IPS DF 6.9 (cell line): ENCODE measurements at regions not wholly inside any gene's neighbourhood (a gene's known extent, or its start where the extent isn't known, plus 50 kb on each side); places are given as distances from the start of the nearest gene placed in this dataset.
"Not testable (repeated sequence)": the region's sequence is repeated elsewhere in the genome, so short reads cannot be mapped to it uniquely, and the experiment has no call there.

Experiments
- DNase-seq: peaks from one replicate; pipeline ENCODE4 v3.0.0-alpha.2; 2013; ENCODE audit warnings: low read depth, low spot score
- H3K27ac ChIP-seq: one replicate; pipeline ENCODE4 v1.5.1; 2013; ENCODE audit warnings: low read length, control low read depth
- H3K27me3 ChIP-seq: 2 replicates; pipeline ENCODE4 v1.6.1; 2013; ENCODE audit warnings: mild to moderate bottlenecking, low read length; ENCODE audit not compliant: control insufficient read depth, insufficient read depth
- H3K36me3 ChIP-seq: 2 replicates; pipeline ENCODE4 v1.6.1; 2013; ENCODE audit warnings: low read length; ENCODE audit not compliant: control insufficient read depth, insufficient read depth
- H3K4me1 ChIP-seq: 2 replicates; pipeline ENCODE4 v1.6.1; 2013; ENCODE audit warnings: low read length; ENCODE audit not compliant: control insufficient read depth, insufficient read depth
- H3K4me3 ChIP-seq: 2 replicates; pipeline ENCODE4 v1.5.1; 2013; ENCODE audit warnings: mild to moderate bottlenecking, low read length
- H3K9me3 ChIP-seq: 2 replicates; pipeline ENCODE4 v1.6.1; 2013; ENCODE audit warnings: low read length, inconsistent platforms; ENCODE audit not compliant: control insufficient read depth, insufficient read depth
- WGBS: extraction: QIAGEN DNeasy Blood & Tissue Kit; methylation state at CpG from one replicate; pipeline ENCODE4 v1.1.7; 2013; ENCODE audit warnings: mixed read lengths, missing lambda C conversion rate; ENCODE audit not compliant: insufficient read length, insufficient coverage; 5-methylcytosine and 5-hydroxymethylcytosine counted together

DNA sequence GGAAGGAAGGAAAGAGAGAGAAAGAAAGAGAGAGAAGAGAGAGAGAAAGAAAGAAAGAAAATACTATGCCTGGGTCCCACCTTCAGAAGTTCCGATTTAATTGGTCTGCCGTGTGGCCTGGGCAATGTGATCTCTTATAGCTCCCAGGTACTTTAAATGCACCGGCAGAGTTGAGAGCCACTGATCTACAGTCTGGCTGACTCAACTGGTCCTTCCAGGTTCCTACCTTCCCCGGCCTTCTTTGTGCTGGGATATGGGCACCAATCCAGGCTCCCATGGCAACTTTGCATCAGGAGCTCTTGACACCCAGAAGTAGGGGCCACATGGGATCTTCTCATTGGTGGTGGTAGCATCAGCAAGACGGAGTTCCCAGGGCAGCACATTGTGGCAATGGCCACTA, 186.5 kb upstream of the ATP6AP2 start:
- no peaks in the 10 kb centered on the region for H3K9me3 ChIP-seq
- H3K27me3 ChIP-seq: no peaks in the 10 kb centered on the region
- no peak for DNase-seq
- no peak overlapping the region for H3K4me3 ChIP-seq
- H3K27ac ChIP-seq: no peak overlapping the region
- no peaks in the 10 kb centered on the region for H3K4me1 ChIP-seq
- WGBS: no CpG with 5 or more reads among the region's 5 CpGs
- H3K36me3 ChIP-seq: no peaks in the 10 kb centered on the region

DNA sequence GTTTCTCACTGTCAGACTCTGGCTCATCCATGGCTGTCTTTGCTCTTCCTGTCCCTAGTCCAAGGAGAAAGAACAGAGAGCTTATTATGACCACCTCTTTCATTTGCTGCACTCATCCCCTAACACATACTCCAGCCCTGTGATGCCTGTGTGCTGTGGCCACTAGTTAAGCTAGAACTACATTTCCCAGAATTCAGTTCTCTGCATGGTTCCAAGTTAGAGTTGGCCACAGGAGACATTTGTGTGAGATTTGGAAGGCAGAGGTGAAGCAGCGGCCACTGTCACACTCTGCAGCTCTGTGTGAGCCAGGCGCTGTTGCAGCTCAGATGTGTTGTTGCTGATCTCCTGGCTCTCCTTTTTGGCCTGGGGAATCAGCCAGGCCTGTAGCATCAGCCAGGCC, 188.2 kb upstream of the ATP6AP2 start:
- no CpG with 5 or more reads among the region's 2 CpGs for WGBS
- H3K27ac ChIP-seq: no peak overlapping the region
- no peak for DNase-seq

DNA sequence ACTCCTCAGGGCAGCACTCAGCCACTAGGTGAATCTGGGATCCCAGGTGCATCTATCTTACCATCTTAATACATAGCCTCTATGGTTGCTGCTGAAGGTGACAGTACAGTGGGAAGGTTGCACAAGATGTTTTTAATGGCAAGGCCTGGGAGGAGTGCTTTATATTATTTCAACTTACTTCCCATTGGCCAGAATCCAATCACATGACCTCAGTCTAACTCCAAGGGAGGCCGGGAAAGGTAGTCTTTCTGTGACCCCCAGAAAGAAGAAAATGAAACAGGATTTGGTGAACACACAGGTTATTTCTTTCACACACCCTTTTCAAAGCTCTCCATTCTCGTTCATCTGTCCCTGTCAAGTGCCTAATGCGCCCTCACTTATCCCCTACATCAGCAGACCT, 189.1 kb upstream of the ATP6AP2 start:
- no peaks in the 10 kb centered on the region for H3K4me1 ChIP-seq
- WGBS: no CpG with 5 or more reads among the region's 3 CpGs
- DNase-seq: no peak

More for the DNA sequence above, 188.2 kb upstream of the ATP6AP2 start:
- Histone ChIP-seq H3K36me3 (no peaks in the 10 kb centered on the region), H3K4me3 (no peak overlapping the region), H3K4me1 (no peaks in the 10 kb centered on the region), H3K9me3 (no peaks in the 10 kb centered on the region), H3K27me3 (no peaks in the 10 kb centered on the region)

DNA sequence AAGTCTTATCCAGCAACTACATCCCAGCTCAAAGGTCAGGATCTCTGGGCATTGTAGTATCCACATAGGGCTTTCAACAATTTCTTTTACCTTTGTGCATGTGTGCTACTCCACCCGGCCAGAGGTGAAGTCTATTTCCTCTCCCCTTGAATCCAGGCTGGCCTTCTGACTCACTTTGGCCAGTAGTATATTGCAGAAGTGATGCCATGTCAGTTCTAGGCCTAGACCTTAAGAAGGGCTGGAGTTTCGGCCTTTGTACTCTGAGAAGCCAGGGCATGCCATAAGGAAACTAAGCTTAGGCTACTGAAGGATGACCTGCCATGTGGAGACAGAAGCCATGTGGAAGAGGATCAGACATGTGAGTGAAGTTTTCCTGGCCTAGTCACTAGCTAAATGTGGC, 191.2 kb upstream of the ATP6AP2 start:
- no CpG with 5 or more reads among the region's 2 CpGs for WGBS
- no peak overlapping the region for H3K4me3 ChIP-seq
- no peak overlapping the region for H3K27ac ChIP-seq
- H3K27me3 ChIP-seq: no peaks in the 10 kb centered on the region
- no peak for DNase-seq
- H3K4me1 ChIP-seq: no peaks in the 10 kb centered on the region
- no peaks in the 10 kb centered on the region for H3K36me3 ChIP-seq
- no peaks in the 10 kb centered on the region for H3K9me3 ChIP-seq

More for the DNA sequence above, 189.1 kb upstream of the ATP6AP2 start:
- H3K36me3 ChIP-seq: no peaks in the 10 kb centered on the region
- H3K27me3 ChIP-seq: no peaks in the 10 kb centered on the region
- H3K9me3 ChIP-seq: no peaks in the 10 kb centered on the region
- H3K4me3 ChIP-seq: no peak overlapping the region
- no peak overlapping the region for H3K27ac ChIP-seq

DNA sequence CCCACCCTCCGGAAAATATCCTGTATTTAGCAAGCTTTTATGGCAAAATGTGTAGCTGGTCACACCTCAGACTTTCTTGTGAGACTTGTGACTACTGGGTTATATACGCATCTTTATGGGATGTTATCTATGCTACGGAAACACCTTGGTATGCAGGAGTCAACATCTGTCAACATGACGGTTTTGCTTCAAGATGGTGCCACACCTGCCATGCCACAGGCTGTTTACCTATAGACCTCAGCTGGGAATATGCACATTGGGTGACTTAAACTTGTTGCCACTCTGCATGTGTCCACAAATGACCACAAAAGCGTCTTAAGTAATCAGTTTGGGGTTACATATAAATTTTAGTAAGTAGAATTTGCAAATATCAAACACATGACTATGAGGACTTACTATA, 192.3 kb upstream of the ATP6AP2 start:
- Histone ChIP-seq H3K4me1 (no peaks in the 10 kb centered on the region), H3K27ac (no peak overlapping the region), H3K27me3 (no peaks in the 10 kb centered on the region), H3K36me3 (no peaks in the 10 kb centered on the region), H3K9me3 (no peaks in the 10 kb centered on the region), H3K4me3 (no peak overlapping the region)
- no CpG with 5 or more reads among the region's 5 CpGs for WGBS
- no peak for DNase-seq

DNA sequence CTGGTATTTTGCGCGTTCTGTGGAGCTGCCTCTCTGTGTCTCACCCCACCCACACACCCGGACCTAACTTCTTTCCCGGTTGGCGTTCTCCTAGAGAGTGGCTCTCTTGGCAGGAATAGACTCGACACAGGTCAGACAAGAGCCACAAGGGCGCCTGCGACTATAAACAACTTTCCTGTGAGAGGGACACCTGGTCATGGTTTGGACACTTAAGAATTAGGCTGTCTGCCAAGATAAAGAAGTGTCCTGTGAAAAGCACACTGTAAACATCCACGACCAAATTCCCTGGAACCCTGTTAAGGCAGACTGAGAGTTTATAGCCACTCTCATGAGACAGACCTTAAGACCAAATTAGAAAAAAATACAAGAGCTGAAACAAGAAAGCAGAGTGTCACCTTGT, 192.9 kb upstream of the ATP6AP2 start:
- H3K27ac ChIP-seq, H3K36me3 ChIP-seq, H3K9me3 ChIP-seq, H3K4me3 ChIP-seq, H3K4me1 ChIP-seq, DNase-seq, H3K27me3 ChIP-seq: not testable (repeated sequence)
- no CpG with 5 or more reads among the region's 9 CpGs for WGBS

DNA sequence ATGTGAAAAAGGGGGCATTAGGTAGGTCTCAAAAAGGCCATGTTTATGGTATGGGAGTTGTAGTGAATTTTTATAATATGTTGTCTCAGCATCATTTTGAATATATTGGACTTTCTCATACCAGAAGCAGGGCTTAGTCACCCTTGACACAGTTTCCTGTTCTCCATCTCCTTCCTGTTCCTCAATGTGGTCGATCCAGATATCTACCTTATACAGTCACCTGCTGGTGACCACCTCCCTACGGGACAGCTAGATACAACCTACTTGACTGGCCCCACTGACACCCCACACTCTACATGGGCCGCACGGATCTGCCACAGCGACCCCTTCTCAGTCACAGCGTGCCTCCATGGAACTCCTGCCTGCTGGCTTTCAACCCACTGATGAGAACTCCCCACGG, 193.5 kb upstream of the ATP6AP2 start:
- H3K27me3 ChIP-seq, H3K4me3 ChIP-seq, H3K27ac ChIP-seq, H3K36me3 ChIP-seq, H3K4me1 ChIP-seq, H3K9me3 ChIP-seq, DNase-seq: not testable (repeated sequence)
- no CpG with 5 or more reads among the region's 7 CpGs for WGBS

DNA sequence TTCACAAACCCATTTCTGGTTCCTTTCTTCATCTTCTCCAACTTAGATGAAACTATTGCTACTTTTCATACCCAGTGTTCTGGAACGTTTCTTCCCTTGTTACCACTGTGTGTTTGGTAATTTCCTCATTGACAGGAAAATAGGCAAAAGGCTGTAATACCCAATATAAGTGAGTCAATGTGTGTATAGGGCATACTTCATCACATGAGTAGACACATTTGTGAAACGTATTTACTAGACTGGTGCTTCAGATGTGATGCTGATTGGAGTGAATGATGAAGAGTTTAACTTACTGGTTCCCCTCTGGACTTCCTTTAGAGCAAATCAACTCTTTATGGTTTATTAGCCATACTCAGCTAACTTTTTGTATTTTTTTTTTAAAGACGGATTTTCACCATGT, 195.1 kb upstream of the ATP6AP2 start:
- no peaks in the 10 kb centered on the region for H3K27me3 ChIP-seq
- no peak overlapping the region for H3K4me3 ChIP-seq
- H3K27ac ChIP-seq: no peak overlapping the region
- H3K36me3 ChIP-seq: no peaks in the 10 kb centered on the region
- DNase-seq: no peak
- H3K9me3 ChIP-seq: no peaks in the 10 kb centered on the region
- no CpG with 5 or more reads among the region's 3 CpGs for WGBS
- H3K4me1 ChIP-seq: peaks cover 2% of the 10 kb centered on the region; the same call in 1 of the 2 replicates

DNA sequence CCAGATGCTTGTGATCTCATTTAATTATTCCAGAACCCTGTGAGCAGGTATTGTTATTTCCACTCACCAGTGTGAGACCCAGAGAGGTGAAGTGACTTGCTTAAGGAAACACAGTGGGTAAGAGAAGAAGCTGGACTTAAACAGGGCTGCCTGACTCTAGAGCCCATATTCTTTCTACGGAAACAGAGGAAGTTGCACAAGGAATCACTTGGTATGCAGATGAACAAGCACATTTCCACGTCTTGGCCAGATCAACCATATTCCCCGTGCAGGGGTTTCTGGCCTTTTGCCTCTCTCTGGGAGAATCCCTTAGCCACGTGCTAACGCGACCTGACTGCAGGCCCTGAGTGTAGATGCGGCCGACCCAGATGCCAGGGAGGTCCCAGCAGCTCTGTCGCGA, 195.5 kb upstream of the ATP6AP2 start:
- no peak for DNase-seq
- H3K4me3 ChIP-seq: no peak overlapping the region
- no peaks in the 10 kb centered on the region for H3K9me3 ChIP-seq
- no CpG with 5 or more reads among the region's 10 CpGs for WGBS
- H3K27me3 ChIP-seq: no peaks in the 10 kb centered on the region
- H3K4me1 ChIP-seq: peaks cover 2% of the 10 kb centered on the region; the same call in 1 of the 2 replicates
- no peaks in the 10 kb centered on the region for H3K36me3 ChIP-seq
- no peak overlapping the region for H3K27ac ChIP-seq

DNA sequence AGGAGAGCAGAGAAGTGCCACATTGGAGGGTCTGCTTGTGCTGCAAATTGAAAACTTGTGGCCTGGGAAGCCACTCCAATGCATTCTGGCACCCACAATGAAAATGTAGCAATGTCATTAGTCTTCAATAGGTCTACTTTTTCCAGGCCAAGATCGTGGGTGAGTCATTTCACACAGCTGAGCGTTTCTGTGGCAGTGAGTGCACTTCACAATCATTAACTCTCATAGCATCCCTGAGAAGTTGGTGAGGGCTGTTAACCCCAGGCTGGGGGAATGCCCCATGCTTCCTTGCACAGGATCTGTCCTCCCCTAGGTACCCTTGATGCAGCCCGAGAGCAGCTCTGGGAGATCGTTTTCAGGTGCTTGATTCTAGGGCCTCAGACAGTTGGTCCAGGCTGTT, 196.8 kb upstream of the ATP6AP2 start:
- no peaks in the 10 kb centered on the region for H3K27me3 ChIP-seq
- no peak overlapping the region for H3K27ac ChIP-seq
- no peak overlapping the region for H3K4me3 ChIP-seq
- WGBS: no CpG with 5 or more reads among the region's 4 CpGs
- DNase-seq: no peak
- no peaks in the 10 kb centered on the region for H3K9me3 ChIP-seq
- H3K36me3 ChIP-seq: no peaks in the 10 kb centered on the region
- peaks cover 2% of the 10 kb centered on the region; the same call in 1 of the 2 replicates for H3K4me1 ChIP-seq

DNA sequence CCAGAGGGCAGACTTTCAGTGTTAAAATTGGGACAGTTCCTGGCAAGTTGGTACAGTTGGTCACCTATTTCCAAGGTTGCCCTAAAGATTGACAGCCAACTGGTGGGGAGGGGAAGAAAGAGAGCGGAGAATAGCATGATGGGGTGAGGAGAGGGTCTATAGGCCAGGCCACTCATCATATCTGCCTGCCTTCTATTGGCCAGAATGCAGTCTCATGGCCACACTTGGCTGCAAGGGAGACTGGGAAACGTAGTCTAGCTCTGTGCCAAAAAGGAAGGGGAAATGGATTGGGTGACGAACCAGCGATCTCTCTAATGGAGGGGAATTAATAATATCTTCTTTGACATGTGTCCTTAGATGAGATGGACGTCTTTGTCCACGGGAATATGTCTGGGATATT, 197.4 kb upstream of the ATP6AP2 start:
- H3K4me3 ChIP-seq: no peak overlapping the region
- peaks cover 2% of the 10 kb centered on the region; the same call in 1 of the 2 replicates for H3K4me1 ChIP-seq
- no peaks in the 10 kb centered on the region for H3K27me3 ChIP-seq
- no peaks in the 10 kb centered on the region for H3K36me3 ChIP-seq
- no peak overlapping the region for H3K27ac ChIP-seq
- DNase-seq: no peak
- H3K9me3 ChIP-seq: no peaks in the 10 kb centered on the region
- WGBS: no CpG with 5 or more reads among the region's 6 CpGs
